ACC112 (cell line): ENCODE measurements at regions not wholly inside any gene's neighbourhood (a gene's known extent, or its start where the extent isn't known, plus 50 kb on each side); places are given as distances from the start of the nearest gene placed in this dataset.

ENCODE experiments used
- H2AFZ ChIP-seq: fragments of 200-600 bp; sonication (generic); one replicate; pipeline ENCODE4 v1.6.0; 2017; ENCODE audit warnings: antibody characterized with exemption, low read length; ENCODE audit not compliant: unreplicated experiment
- H3K27ac ChIP-seq: fragments of 200-600 bp; sonication (generic); 2 replicates; pipeline ENCODE4 v1.5.1; 2014; ENCODE audit warnings: low read depth, mild to moderate bottlenecking, antibody characterized with exemption, low read length, moderate library complexity
- H3K27me3 ChIP-seq: fragments of 200-600 bp; sonication (generic); 2 replicates; pipeline ENCODE4 v1.6.1; 2014; ENCODE audit warnings: mild to moderate bottlenecking, antibody characterized with exemption, low read length, moderate library complexity, mixed read lengths; ENCODE audit not compliant: insufficient read depth
- H3K36me3 ChIP-seq: fragments of 200-600 bp; sonication (generic); 2 replicates; pipeline ENCODE4 v1.6.1; 2016; ENCODE audit warnings: mild to moderate bottlenecking, antibody characterized with exemption, low read length, moderate library complexity, mixed read lengths; ENCODE audit not compliant: insufficient read depth
- H3K4me1 ChIP-seq: fragments of 200-600 bp; sonication (generic); one replicate; pipeline ENCODE4 v1.6.1; 2016; ENCODE audit warnings: low read length, mixed read lengths; ENCODE audit not compliant: insufficient read depth, unreplicated experiment, control insufficient read depth
- H3K4me3 ChIP-seq: fragments of 200-600 bp; sonication (generic); 2 replicates; pipeline ENCODE4 v1.5.1; 2014; ENCODE audit warnings: mild to moderate bottlenecking, low read depth, low read length
- H3K79me2 ChIP-seq: fragments of 200-600 bp; sonication (generic); one replicate; pipeline ENCODE4 v1.6.0; 2016; ENCODE audit warnings: low read length; ENCODE audit not compliant: control insufficient read depth, unreplicated experiment, insufficient read depth

DNA sequence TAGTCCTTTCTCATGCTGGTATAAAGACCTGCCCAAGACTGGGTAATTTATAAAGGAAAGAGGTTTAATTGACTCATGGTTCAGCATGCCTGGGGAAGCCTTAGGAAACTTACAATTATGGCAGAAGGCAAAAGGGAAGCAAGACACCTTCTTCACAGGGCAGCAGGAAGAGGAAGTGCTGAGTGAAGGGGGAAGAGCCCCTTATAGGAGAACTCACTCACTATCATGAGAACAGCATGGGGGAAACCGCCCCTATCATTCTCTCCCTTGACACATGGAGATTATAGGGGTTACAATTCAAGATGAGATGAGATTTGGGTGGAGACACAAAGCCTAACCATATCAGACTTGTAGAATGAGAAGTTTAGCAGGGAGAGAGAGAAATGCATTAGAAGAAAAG, 373.3 kb upstream of the DIAPH2 start:
- Histone ChIP-seq H2AFZ (no peak overlapping the region), H3K27me3 (no peaks in the 10 kb centered on the region), H3K4me3 (no peak overlapping the region), H3K27ac (no peak overlapping the region), H3K79me2 (no peaks in the 10 kb centered on the region), H3K36me3 (no peaks in the 10 kb centered on the region), H3K4me1 (no peaks in the 10 kb centered on the region)

- Histone ChIP-seq H3K79me2 (no peaks in the 10 kb centered on the region), H3K27ac (no peak overlapping the region), H3K27me3 (no peaks in the 10 kb centered on the region), H3K4me3 (no peak overlapping the region), H3K4me1 (no peaks in the 10 kb centered on the region), H2AFZ (no peak overlapping the region), H3K36me3 (no peaks in the 10 kb centered on the region)
Measured at GRCh38 chrX:96314985-96315384, 369.7 kb upstream of the DIAPH2 start.

DNA sequence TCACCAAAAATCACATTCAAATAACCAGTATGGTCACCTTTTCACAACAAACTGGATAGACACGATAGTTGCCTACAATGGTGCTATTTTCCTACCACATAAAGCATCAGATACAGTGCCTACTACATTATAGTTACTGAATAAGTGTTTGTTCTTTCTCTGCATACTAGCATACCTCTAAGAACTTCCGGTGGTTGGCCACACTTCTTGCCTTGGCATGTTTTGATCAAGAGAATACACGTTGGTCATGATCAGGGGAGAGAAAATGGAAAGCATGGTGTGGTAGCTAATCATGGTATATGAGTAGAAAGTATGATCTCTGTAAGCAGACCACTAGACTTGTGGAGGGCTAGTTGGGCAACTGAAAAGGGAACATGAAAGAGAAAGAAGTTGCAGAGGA, 322.8 kb upstream of the DIAPH2 start:
- Histone ChIP-seq H3K4me1 (no peaks in the 10 kb centered on the region), H2AFZ (no peak overlapping the region), H3K27ac (no peak overlapping the region), H3K4me3 (no peak overlapping the region), H3K27me3 (no peaks in the 10 kb centered on the region), H3K36me3 (no peaks in the 10 kb centered on the region), H3K79me2 (no peaks in the 10 kb centered on the region)

DNA sequence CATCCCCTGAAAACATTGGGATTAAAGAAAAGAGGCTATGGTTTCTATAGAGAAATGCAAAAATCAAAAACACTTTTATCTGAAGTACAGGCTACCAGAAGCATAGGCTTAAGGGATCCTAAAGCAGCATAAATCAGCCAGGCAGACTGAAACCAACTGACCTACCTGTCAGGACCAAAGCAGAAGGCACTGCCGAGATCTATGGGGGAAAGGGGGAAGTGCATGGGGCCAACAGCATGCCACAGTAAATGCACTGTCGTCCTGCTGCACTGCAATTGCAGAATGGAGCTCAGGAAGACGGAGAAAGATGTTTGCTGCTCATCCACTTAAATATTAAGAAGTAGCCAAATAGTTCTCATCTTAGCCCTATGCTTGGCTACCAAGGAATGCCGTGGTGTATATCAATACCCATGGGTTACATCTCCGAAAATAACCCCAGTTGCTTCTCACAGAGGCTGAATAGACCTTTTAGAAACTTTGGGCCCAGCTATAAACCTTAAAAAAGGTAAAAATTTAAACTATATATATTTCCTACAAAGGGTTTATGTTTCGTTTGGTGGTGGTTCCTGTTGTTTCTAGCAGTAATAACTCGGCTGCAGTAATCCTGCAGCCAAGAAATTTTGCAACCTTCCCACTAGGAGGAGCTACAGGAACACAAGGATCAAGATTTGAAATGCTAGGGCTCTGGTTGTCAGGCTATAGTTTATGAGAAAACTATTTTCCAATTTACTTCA, 312.2 kb upstream of the DIAPH2 start:
- H3K27me3 ChIP-seq = no peaks in the 10 kb centered on the region
- H3K79me2 ChIP-seq = no peaks in the 10 kb centered on the region
- no peaks in the 10 kb centered on the region for H3K36me3 ChIP-seq
- no peaks in the 10 kb centered on the region for H3K4me1 ChIP-seq
- H3K4me3 ChIP-seq = peak overlapping the region; percentile 53
- no peak overlapping the region for H3K27ac ChIP-seq
- no peak overlapping the region for H2AFZ ChIP-seq

DNA sequence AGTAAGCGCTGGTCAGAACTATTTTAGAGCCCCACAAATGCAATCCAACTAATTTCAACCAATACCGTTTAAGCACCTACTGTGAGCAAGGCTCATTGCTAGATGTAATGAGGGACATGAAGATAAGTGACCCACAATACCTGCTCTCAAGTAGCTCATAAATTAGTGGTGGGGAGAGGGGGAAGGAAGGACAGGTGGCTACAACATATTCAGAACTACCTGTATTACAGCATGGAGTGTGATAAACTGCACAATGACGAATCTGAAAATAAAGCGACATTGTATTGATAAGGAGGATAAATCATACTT, 311.6 kb upstream of the DIAPH2 start:
- Histone ChIP-seq H3K27me3 (no peaks in the 10 kb centered on the region), H3K36me3 (no peaks in the 10 kb centered on the region), H3K4me1 (no peaks in the 10 kb centered on the region), H2AFZ (no peak overlapping the region), H3K4me3 (no peak overlapping the region), H3K27ac (no peak overlapping the region), H3K79me2 (no peaks in the 10 kb centered on the region)

DNA sequence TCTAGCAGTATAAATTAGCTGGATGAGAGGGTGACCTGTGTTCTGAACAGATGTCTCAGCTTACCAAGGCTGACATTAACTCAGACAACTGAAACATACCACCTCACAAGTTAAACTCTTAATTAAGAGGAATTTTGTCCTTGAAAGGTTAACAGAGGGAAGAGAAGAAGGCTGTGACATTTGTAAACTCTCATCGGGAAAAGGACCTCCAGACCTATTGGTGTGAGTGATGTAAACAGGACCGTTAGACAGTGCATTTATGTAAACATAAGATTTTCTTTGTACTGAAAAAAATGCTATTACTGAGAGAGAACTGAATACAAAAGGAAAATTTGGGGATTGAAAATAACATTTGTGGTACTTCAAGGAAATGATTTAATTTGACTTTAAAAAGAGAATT, 308.4 kb upstream of the DIAPH2 start:
- Histone ChIP-seq H3K4me1 (no peaks in the 10 kb centered on the region), H3K36me3 (no peaks in the 10 kb centered on the region), H3K4me3 (no peak overlapping the region), H3K79me2 (no peaks in the 10 kb centered on the region), H3K27me3 (no peaks in the 10 kb centered on the region), H2AFZ (no peak overlapping the region), H3K27ac (no peak overlapping the region)

DNA sequence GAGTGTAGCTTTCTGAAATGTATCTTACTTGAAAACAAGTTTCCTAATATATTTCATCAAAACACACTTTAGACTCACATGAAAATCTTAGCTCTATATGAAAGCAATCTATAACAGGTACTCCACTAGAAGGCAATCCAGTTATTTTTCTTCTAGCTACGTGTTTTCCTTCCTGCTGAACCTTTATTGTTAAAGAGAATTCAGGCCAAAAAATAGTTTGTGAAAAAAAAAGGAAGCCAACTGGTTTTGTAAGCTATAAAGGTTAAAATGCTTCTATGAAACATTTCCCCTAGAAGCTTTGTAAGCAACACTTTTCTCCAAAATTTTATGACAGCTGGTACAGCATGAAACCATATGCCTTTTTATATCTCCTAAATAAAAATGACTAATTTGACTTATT, 304.7 kb upstream of the DIAPH2 start:
- no peaks in the 10 kb centered on the region for H3K36me3 ChIP-seq
- H2AFZ ChIP-seq = no peak overlapping the region
- no peaks in the 10 kb centered on the region for H3K27me3 ChIP-seq
- no peaks in the 10 kb centered on the region for H3K79me2 ChIP-seq
- no peaks in the 10 kb centered on the region for H3K4me1 ChIP-seq
- no peak overlapping the region for H3K4me3 ChIP-seq
- no peak overlapping the region for H3K27ac ChIP-seq

DNA sequence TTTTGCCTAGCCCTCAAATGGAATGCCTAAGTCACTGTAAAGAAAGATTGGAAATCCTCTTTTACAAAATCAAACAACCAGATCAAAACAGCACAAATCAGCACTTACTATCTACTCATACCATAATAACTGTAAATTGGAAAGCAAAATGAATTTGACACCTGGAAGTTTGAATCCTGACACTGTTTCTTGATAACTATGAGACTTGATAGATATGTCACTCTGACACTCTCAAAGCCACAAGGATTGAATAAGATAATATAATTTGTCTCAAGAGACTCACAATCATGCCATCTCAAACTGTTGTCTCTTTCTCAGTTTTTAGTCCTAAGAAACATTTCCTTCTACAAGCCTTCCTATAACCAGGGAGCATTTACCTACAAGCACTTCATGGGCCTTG, 302.6 kb upstream of the DIAPH2 start:
- H3K4me3 ChIP-seq = no peak overlapping the region
- no peaks in the 10 kb centered on the region for H3K79me2 ChIP-seq
- H2AFZ ChIP-seq = no peak overlapping the region
- H3K4me1 ChIP-seq = no peaks in the 10 kb centered on the region
- no peaks in the 10 kb centered on the region for H3K27me3 ChIP-seq
- H3K27ac ChIP-seq = no peak overlapping the region
- H3K36me3 ChIP-seq = no peaks in the 10 kb centered on the region

DNA sequence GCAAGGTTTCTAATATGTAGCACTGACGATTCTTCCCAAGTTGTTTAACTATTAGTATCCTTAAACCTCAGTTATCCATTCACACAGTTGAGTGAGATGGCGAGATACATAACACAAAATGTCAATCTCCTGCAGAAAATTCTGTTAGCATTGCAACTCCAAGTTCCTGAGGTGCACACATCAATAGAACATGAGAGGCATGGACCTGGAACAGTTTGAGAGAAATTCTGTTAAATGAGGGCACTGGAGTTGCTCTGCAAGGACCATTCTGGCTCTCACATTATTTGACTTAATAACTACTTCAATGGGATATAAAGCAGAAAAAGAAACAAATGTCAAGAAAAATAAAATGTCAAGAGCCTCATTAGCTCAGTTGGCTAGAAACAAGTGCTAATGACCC, 301.2 kb upstream of the DIAPH2 start:
- Histone ChIP-seq H3K36me3 (no peaks in the 10 kb centered on the region), H3K79me2 (no peaks in the 10 kb centered on the region), H3K4me3 (no peak overlapping the region), H3K27ac (no peak overlapping the region), H3K4me1 (no peaks in the 10 kb centered on the region), H2AFZ (no peak overlapping the region), H3K27me3 (no peaks in the 10 kb centered on the region)

- H3K36me3 ChIP-seq = no peaks in the 10 kb centered on the region
- no peaks in the 10 kb centered on the region for H3K79me2 ChIP-seq
- no peak overlapping the region for H2AFZ ChIP-seq
- no peaks in the 10 kb centered on the region for H3K27me3 ChIP-seq
- no peak overlapping the region for H3K4me3 ChIP-seq
- no peak overlapping the region for H3K27ac ChIP-seq
- no peaks in the 10 kb centered on the region for H3K4me1 ChIP-seq
Measured at GRCh38 chrX:96386325-96386724, 298.3 kb upstream of the DIAPH2 start.

DNA sequence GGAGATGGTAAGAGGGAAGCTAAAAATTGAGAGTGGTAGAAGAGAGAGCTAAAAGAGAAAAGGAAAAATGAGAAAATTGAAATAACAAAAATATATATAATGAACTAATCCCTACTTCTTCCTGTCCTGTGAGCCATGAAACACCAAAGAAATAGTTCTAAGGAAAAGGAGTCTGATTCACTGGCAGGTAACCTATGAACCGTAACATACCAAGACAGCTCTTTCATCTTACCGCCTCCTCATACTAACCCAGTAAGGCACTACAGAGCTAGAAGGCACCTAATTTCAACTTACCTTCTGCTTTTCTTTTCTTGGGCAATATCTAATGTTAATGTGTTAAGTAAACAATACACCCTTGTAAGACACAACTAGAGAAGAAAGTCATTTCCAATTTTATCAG, 297.7 kb upstream of the DIAPH2 start:
- Histone ChIP-seq H2AFZ (no peak overlapping the region), H3K27me3 (no peaks in the 10 kb centered on the region), H3K27ac (no peak overlapping the region), H3K4me1 (no peaks in the 10 kb centered on the region), H3K36me3 (no peaks in the 10 kb centered on the region), H3K79me2 (no peaks in the 10 kb centered on the region), H3K4me3 (no peak overlapping the region)
